A673 (cell line): ENCODE measurements at regions not wholly inside any gene's neighbourhood (a gene's known extent, or its start where the extent isn't known, plus 50 kb on each side); places are given as distances from the start of the nearest gene placed in this dataset.

Experiments used
- BruUV-seq: library from RNA; stranded (reverse); fragments of 400-500 nt; replicated peaks from 2 replicates; lab custom pipeline; 2021; lab: Mats Ljungman, UMichigan
- CTCF ChIA-PET: fragments of 300-600 bp; sonication (Branson Sonifier 250); formaldehyde crosslinking; loops from one replicate; lab custom pipeline; 2022; ENCODE audit warnings: antibody characterized with exemption; lab: Charles Lee
- POLR2A ChIA-PET: fragments of 300-600 bp; sonication (Branson Sonifier 250); formaldehyde crosslinking; loops from one replicate; lab custom pipeline; 2022; ENCODE audit warnings: antibody characterized with exemption; ENCODE audit not compliant: low non-redundant PET; lab: Charles Lee
- DNase-seq: peaks from one replicate; pipeline ENCODE4 v3.0.0-alpha.2; 2015; ENCODE audit warnings: low spot score
- H3K27ac ChIP-seq: fragments of 200-600 bp; sonication (generic); 2 replicates; pipeline ENCODE4 v1.5.1; 2016; ENCODE audit warnings: mixed run types, low read depth, mild to moderate bottlenecking, mixed read lengths, antibody characterized with exemption, low read length; ENCODE audit not compliant: poor library complexity, severe bottlenecking
- H3K27me3 ChIP-seq: fragments of 200-600 bp; sonication (generic); replicated peaks from 2 replicates; pipeline ENCODE4 v1.6.1; 2017; ENCODE audit warnings: mixed run types, low read depth, mild to moderate bottlenecking, mixed read lengths, antibody characterized with exemption, low read length; ENCODE audit not compliant: insufficient read depth, poor library complexity
- H3K36me3 ChIP-seq: fragments of 200-600 bp; sonication (generic); 2 replicates; pipeline ENCODE4 v1.6.1; 2016; ENCODE audit warnings: mixed run types, mild to moderate bottlenecking, mixed read lengths, antibody characterized with exemption, low read length; ENCODE audit not compliant: insufficient read depth, poor library complexity, severe bottlenecking
- H3K4me1 ChIP-seq: fragments of 200-600 bp; sonication (generic); 2 replicates; pipeline ENCODE4 v1.6.1; 2017; ENCODE audit warnings: mixed run types, mild to moderate bottlenecking, mixed read lengths, antibody characterized with exemption, low read length; ENCODE audit not compliant: insufficient read depth, poor library complexity, severe bottlenecking
- H3K4me3 ChIP-seq: fragments of 200-600 bp; sonication (generic); 2 replicates; pipeline ENCODE4 v1.5.1; 2016; ENCODE audit warnings: low read depth, mixed run types, mild to moderate bottlenecking, mixed read lengths, low read length; ENCODE audit not compliant: poor library complexity, severe bottlenecking
- H3K9me3 ChIP-seq: fragments of 200-600 bp; sonication (generic); 2 replicates; pipeline ENCODE4 v1.6.1; 2016; ENCODE audit warnings: mixed run types, low read depth, mild to moderate bottlenecking, mixed read lengths, antibody characterized with exemption, low read length; ENCODE audit not compliant: poor library complexity, severe bottlenecking
- CTCF ChIP-seq: fragments of 300-800, 200-600 bp; sonication (generic); conservative IDR thresholded peaks from 2 replicates; pipeline ENCODE4 v1.5.1; 2017; ENCODE audit warnings: low read depth, mild to moderate bottlenecking, antibody characterized with exemption, low read length, moderate library complexity, mixed read lengths
- EZH2 ChIP-seq: fragments of 200-600 bp; sonication (generic); IDR thresholded peaks from 2 replicates; pipeline ENCODE4 v1.6.1; 2017; ENCODE audit warnings: borderline replicate concordance, low read depth, mild to moderate bottlenecking, mixed read lengths, antibody characterized with exemption, low read length; ENCODE audit not compliant: poor library complexity, severe bottlenecking
- intact Hi-C: fragments of 100-400 bp; cut with micrococcal nuclease; formaldehyde crosslinking; loops from one replicate; pipeline ENCODE4 v1.10.0; 2022; ENCODE audit not compliant: unreplicated experiment

DNA sequence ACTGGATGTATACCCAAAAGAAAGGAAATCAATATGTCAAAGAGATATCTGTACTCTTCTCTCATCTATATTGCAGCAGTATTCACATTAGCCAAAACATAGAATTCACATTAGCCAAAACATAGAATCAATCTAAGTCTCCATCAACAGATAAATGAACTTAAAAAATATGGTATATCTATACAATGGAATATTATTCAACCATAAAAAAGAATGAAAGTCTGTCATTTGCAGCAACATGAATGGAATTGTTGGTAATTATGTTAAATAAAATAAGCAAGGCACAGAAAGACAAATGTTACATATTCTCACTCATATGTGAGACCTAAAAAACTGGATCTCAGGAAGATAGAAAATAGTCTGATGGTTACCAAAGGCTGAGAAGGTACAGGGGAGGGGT lies 212.1 kb upstream of the ZC3H15 start:
- BruUV-seq, result no TSS peak
- DNase-seq, result no peak
- ChIA-PET POLR2A (no interaction called here), CTCF (no interaction called here)
- Histone ChIP-seq H3K36me3 (no peaks in the 10 kb centered on the region), H3K9me3 (no peaks in the 10 kb centered on the region), H3K27ac (no peak overlapping the region), H3K4me1 (no peaks in the 10 kb centered on the region), H3K4me3 (no peak overlapping the region), H3K27me3 (no peaks in the 10 kb centered on the region)
- intact Hi-C loops, result loop anchor here (10.0 kb wide), 1 partner anchor 371 kb away; no protein-coding TSS in a partner anchor
- TF ChIP-seq CTCF (no peak), EZH2 (no peak)

DNA sequence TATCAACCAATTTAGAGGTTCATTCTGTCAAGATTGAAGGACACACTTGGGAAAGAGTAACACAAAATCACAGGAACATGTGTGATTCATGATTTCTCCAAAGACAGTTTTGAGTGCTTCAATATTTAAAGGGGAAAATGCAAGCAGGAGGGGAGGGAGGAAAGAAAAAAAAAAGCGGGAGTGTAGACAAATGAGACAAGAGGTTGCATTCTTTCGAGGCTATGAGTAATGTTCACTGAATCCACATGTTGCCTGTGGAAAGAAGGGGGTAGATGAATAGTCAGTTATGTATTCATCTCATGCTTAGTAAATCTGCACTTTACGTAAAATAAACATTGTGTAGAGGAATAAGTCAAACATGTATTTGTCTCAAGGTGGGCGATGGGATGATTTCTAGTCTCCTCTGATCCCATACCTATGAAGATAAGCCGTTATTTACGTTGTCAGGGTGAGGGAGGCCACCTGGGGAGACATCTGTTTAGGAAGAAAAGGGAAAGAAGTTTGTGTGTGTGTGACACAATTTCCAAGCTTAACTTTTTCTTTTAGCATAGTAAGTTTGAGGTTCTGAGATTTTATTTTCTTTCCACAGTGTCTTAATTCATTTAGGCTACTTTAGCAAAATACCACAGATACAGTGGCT lies 211.0 kb upstream of the ZC3H15 start:
- DNase-seq, result no peak
- Histone ChIP-seq H3K27me3 (no peaks in the 10 kb centered on the region), H3K36me3 (no peaks in the 10 kb centered on the region), H3K4me1 (no peaks in the 10 kb centered on the region), H3K27ac (no peak overlapping the region), H3K9me3 (no peaks in the 10 kb centered on the region), H3K4me3 (no peak overlapping the region)
- BruUV-seq, result no TSS peak
- intact Hi-C loops, result loop anchor here (10.0 kb wide), 1 partner anchor 370 kb away; no protein-coding TSS in a partner anchor
- POLR2A ChIA-PET, result no interaction called here
- TF ChIP-seq CTCF (no peak), EZH2 (no peak)
- CTCF ChIA-PET, result no interaction called here

GRCh38 chr2:186276909-186277308 lies 209.2 kb upstream of the ZC3H15 start:
- intact Hi-C loops, result loop anchor here (10.0 kb wide), 1 partner anchor 368 kb away; no protein-coding TSS in a partner anchor
- ChIA-PET POLR2A (no interaction called here), CTCF (no interaction called here)
- TF ChIP-seq EZH2 (no peak), CTCF (no peak)
- no peaks in the 10 kb centered on the region for H3K9me3 ChIP-seq
- no peaks in the 10 kb centered on the region for H3K4me1 ChIP-seq
- BruUV-seq, result no TSS peak
- DNase-seq, result no peak
- no peak overlapping the region for H3K27ac ChIP-seq
- H3K27me3 ChIP-seq, result no peaks in the 10 kb centered on the region
- no peaks in the 10 kb centered on the region for H3K36me3 ChIP-seq
- no peak overlapping the region for H3K4me3 ChIP-seq
